H1 (cell line): ENCODE measurements at regions not wholly inside any gene's neighbourhood (a gene's known extent, or its start where the extent isn't known, plus 50 kb on each side); places are given as distances from the start of the nearest gene placed in this dataset.

Experiments used
- EZH2 ChIP-seq: fragments of 200-600 bp; sonication (generic); IDR thresholded peaks from 2 replicates; pipeline ENCODE4 v1.7.1; 2012; ENCODE audit warnings: low read depth, mild to moderate bottlenecking, moderate library complexity, low read length, inconsistent platforms; ENCODE audit not compliant: severe bottlenecking
- GTF2F1 ChIP-seq: IDR thresholded peaks from 2 replicates; pipeline ENCODE4 v1.6.1; 2012; ENCODE audit warnings: low read depth, low read length, improper control_type of control experiment, borderline replicate concordance
- MAX ChIP-seq: IDR thresholded peaks from 2 replicates; pipeline ENCODE4 v1.6.1; 2012; ENCODE audit warnings: inconsistent platforms
- POU5F1 ChIP-seq: IDR thresholded peaks from 2 replicates; pipeline ENCODE4 v1.6.1; 2011; ENCODE audit warnings: low read depth, mild to moderate bottlenecking, low read length, moderate library complexity
- TF ChIP-seq, protein P1 (sequence below): fragments of 300-600 bp; sonication (generic); IDR thresholded peaks from 2 replicates; pipeline ENCODE4 v1.7.1; 2012; ENCODE audit warnings: low read length, moderate library complexity, mild to moderate bottlenecking, inconsistent platforms; ENCODE audit not compliant: insufficient replicate concordance

- TF ChIP-seq, protein P1, sequence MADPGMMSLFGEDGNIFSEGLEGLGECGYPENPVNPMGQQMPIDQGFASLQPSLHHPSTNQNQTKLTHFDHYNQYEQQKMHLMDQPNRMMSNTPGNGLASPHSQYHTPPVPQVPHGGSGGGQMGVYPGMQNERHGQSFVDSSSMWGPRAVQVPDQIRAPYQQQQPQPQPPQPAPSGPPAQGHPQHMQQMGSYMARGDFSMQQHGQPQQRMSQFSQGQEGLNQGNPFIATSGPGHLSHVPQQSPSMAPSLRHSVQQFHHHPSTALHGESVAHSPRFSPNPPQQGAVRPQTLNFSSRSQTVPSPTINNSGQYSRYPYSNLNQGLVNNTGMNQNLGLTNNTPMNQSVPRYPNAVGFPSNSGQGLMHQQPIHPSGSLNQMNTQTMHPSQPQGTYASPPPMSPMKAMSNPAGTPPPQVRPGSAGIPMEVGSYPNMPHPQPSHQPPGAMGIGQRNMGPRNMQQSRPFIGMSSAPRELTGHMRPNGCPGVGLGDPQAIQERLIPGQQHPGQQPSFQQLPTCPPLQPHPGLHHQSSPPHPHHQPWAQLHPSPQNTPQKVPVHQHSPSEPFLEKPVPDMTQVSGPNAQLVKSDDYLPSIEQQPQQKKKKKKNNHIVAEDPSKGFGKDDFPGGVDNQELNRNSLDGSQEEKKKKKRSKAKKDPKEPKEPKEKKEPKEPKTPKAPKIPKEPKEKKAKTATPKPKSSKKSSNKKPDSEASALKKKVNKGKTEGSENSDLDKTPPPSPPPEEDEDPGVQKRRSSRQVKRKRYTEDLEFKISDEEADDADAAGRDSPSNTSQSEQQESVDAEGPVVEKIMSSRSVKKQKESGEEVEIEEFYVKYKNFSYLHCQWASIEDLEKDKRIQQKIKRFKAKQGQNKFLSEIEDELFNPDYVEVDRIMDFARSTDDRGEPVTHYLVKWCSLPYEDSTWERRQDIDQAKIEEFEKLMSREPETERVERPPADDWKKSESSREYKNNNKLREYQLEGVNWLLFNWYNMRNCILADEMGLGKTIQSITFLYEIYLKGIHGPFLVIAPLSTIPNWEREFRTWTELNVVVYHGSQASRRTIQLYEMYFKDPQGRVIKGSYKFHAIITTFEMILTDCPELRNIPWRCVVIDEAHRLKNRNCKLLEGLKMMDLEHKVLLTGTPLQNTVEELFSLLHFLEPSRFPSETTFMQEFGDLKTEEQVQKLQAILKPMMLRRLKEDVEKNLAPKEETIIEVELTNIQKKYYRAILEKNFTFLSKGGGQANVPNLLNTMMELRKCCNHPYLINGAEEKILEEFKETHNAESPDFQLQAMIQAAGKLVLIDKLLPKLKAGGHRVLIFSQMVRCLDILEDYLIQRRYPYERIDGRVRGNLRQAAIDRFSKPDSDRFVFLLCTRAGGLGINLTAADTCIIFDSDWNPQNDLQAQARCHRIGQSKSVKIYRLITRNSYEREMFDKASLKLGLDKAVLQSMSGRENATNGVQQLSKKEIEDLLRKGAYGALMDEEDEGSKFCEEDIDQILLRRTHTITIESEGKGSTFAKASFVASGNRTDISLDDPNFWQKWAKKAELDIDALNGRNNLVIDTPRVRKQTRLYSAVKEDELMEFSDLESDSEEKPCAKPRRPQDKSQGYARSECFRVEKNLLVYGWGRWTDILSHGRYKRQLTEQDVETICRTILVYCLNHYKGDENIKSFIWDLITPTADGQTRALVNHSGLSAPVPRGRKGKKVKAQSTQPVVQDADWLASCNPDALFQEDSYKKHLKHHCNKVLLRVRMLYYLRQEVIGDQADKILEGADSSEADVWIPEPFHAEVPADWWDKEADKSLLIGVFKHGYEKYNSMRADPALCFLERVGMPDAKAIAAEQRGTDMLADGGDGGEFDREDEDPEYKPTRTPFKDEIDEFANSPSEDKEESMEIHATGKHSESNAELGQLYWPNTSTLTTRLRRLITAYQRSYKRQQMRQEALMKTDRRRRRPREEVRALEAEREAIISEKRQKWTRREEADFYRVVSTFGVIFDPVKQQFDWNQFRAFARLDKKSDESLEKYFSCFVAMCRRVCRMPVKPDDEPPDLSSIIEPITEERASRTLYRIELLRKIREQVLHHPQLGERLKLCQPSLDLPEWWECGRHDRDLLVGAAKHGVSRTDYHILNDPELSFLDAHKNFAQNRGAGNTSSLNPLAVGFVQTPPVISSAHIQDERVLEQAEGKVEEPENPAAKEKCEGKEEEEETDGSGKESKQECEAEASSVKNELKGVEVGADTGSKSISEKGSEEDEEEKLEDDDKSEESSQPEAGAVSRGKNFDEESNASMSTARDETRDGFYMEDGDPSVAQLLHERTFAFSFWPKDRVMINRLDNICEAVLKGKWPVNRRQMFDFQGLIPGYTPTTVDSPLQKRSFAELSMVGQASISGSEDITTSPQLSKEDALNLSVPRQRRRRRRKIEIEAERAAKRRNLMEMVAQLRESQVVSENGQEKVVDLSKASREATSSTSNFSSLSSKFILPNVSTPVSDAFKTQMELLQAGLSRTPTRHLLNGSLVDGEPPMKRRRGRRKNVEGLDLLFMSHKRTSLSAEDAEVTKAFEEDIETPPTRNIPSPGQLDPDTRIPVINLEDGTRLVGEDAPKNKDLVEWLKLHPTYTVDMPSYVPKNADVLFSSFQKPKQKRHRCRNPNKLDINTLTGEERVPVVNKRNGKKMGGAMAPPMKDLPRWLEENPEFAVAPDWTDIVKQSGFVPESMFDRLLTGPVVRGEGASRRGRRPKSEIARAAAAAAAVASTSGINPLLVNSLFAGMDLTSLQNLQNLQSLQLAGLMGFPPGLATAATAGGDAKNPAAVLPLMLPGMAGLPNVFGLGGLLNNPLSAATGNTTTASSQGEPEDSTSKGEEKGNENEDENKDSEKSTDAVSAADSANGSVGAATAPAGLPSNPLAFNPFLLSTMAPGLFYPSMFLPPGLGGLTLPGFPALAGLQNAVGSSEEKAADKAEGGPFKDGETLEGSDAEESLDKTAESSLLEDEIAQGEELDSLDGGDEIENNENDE, result no peak
- TF ChIP-seq POU5F1 (no peak), MAX (no peak), GTF2F1 (no peak), EZH2 (no peak)
Observed at GRCh38 chr15:101545548-101546505, 56.3 kb upstream of the PCSK6 start (continued).
